Retina (tissue), 1 donor: ENCODE measurements at regions not wholly inside any gene's neighbourhood (a gene's known extent, or its start where the extent isn't known, plus 50 kb on each side); places are given as distances from the start of the nearest gene placed in this dataset.

ENCODE experiments used
- DNase-seq: peaks from one replicate; pipeline ENCODE4 v3.0.0-alpha.2; 2016

GRCh38 chr2:78315368-78315767 lies 710.1 kb upstream of the REG3G start:
- DNase-seq = no peak

GRCh38 chr2:78318275-78318674 lies 707.2 kb upstream of the REG3G start:
- DNase-seq = no peak

GRCh38 chr2:78330193-78330592 lies 695.3 kb upstream of the REG3G start:
- DNase-seq = no peak

- no peak for DNase-seq
Observed at GRCh38 chr2:78351208-78351607, 674.3 kb upstream of the REG3G start.

- DNase-seq = no peak
Observed at GRCh38 chr2:78353168-78353567, 672.3 kb upstream of the REG3G start.

GRCh38 chr2:78355967-78356366 lies 669.5 kb upstream of the REG3G start:
- no peak for DNase-seq

GRCh38 chr2:78383576-78383975 lies 641.9 kb upstream of the REG3G start:
- no peak for DNase-seq

- DNase-seq = no peak
Observed at GRCh38 chr2:78397198-78397597, 628.3 kb upstream of the REG3G start.

GRCh38 chr2:78407960-78408794 lies 617.3 kb upstream of the REG3G start:
- DNase-seq = no peak

- no peak for DNase-seq
Observed at GRCh38 chr2:78408795-78409118, 616.7 kb upstream of the REG3G start.

GRCh38 chr2:78411303-78411702 lies 614.2 kb upstream of the REG3G start:
- DNase-seq = peak; percentile 61

GRCh38 chr2:78416625-78417300 lies 608.7 kb upstream of the REG3G start:
- DNase-seq = no peak

GRCh38 chr2:78417355-78417754 lies 608.1 kb upstream of the REG3G start:
- DNase-seq = no peak

- DNase-seq = no peak
Observed at GRCh38 chr2:78418021-78418420, 607.5 kb upstream of the REG3G start.

- DNase-seq = no peak
Observed at GRCh38 chr2:78420132-78420531, 605.4 kb upstream of the REG3G start.

GRCh38 chr2:78423631-78424030 lies 601.9 kb upstream of the REG3G start:
- no peak for DNase-seq

GRCh38 chr2:78427170-78427569 lies 598.3 kb upstream of the REG3G start:
- DNase-seq = no peak

GRCh38 chr2:78431241-78431640 lies 594.3 kb upstream of the REG3G start:
- DNase-seq = no peak

GRCh38 chr2:78439122-78439521 lies 586.4 kb upstream of the REG3G start:
- DNase-seq = no peak

- no peak for DNase-seq
Observed at GRCh38 chr2:78455586-78455985, 569.9 kb upstream of the REG3G start.

- no peak for DNase-seq
Observed at GRCh38 chr2:78457269-78457668, 568.2 kb upstream of the REG3G start.

GRCh38 chr2:78465707-78466106 lies 559.8 kb upstream of the REG3G start:
- no peak for DNase-seq

- DNase-seq = no peak
Observed at GRCh38 chr2:78476619-78477229, 548.8 kb upstream of the REG3G start.

GRCh38 chr2:78486565-78486964 lies 538.9 kb upstream of the REG3G start:
- no peak for DNase-seq
